GM21737 (cell line): ENCODE measurements at regions not wholly inside any gene's neighbourhood (a gene's known extent, or its start where the extent isn't known, plus 50 kb on each side); places are given as distances from the start of the nearest gene placed in this dataset.

Experiments
- ATAC-seq: cut with Tn5 transposase; IDR thresholded peaks from one replicate; pipeline ENCODE4 v1.9.1; 2021; ENCODE audit warnings: mild to moderate bottlenecking, moderate library complexity; ENCODE audit not compliant: unreplicated experiment

DNA sequence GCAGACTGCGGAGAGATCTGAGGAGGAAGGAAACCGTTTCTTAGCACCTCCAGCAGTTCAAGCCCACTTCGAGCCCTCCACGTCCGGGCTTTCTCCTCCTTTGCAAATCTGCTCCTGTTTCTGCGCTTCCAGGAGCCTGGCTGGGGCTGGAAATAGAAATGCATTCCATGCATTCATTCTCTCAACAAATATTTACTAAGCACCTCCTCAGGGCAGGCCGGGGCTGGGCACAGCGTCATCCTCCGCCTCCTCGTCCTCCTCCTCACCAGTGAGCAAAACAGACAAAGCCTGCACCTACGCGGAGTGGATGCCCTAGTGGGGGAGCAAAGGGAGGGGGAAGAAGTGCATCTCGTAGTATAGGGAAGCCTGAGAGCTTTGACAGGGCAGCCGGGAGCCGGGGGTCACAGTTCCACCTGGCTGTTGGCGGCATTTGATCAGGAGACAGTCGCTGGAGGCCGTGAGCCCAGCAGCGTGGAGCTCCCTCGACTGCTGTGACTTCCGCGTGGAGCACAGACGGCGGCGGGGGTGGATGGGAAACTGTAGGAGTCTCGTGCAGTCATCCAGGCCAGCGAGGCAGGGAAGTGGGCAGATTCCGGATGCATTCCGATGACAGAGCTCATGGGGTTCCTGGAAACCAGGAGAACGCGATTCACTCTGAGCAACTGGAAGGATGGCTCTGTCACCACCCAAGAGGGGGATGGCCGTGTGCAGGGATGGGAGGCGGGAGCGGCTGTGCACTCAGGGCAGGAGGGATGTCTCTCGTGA lies 93.5 kb downstream of the SIK1 start:
- ATAC-seq: no peak

DNA sequence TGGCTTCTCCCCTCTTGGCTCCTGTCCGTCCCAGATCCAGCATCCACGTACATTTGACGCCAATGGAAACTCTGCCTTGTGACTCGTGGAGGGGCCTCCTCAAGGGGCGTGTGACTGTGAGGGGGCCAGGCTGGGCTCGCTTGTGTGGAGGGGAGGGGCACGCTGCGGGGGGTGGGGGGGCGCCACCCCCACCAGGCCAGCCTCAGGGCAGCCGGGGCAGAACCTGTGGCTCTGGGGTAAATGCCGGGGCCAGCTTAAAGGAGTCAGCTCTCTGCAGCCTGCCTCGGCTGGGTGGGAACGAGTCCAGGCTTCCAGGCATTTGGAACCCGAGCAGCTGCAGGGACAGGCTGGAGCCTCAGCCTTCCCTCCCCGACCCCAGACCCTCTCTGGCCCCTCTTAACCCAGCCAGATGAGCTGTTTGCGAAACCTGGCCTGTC lies 94.1 kb downstream of the SIK1 start:
- ATAC-seq: no peak

DNA sequence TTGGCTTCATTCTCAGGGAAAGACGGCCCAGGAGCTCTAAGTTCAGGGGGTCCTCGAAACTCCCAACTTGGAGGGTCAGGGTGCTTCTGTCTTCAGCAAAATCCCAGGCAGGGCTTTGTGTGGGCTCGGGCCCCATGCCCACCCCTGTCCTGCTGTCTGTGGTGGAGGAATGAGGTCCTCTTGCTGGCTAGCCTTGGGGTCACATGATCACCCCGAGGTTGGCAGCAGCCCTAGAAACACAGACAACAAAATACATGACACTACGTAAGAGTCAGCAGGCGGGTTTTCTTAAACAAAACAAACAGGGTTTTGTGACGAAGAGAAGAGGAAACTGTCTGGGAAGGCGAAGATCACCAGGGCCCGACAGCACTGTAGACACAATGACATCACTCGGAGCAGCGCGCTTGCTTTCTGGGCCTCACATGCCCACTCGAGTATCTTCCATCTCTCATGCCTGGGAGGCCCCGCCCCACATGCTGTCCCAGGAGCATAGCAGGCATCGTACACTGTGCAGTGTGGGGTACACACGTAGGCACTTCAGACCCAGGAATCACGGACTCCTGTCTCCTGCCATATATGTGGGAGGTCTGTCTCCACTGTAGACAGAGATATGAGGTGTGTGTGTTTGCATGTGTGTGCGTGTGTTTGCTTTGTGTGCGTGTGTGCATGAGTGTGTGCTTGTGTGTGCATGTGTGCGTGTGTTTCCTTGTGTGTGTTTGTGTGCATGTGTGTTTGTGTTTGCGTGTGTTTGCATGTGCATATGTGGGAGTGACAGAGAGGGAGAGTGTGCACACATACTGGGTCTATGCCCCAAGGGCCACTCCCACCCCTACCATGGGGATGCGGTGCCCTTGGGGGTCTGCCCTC lies 94.7 kb downstream of the SIK1 start:
- ATAC-seq: no peak

DNA sequence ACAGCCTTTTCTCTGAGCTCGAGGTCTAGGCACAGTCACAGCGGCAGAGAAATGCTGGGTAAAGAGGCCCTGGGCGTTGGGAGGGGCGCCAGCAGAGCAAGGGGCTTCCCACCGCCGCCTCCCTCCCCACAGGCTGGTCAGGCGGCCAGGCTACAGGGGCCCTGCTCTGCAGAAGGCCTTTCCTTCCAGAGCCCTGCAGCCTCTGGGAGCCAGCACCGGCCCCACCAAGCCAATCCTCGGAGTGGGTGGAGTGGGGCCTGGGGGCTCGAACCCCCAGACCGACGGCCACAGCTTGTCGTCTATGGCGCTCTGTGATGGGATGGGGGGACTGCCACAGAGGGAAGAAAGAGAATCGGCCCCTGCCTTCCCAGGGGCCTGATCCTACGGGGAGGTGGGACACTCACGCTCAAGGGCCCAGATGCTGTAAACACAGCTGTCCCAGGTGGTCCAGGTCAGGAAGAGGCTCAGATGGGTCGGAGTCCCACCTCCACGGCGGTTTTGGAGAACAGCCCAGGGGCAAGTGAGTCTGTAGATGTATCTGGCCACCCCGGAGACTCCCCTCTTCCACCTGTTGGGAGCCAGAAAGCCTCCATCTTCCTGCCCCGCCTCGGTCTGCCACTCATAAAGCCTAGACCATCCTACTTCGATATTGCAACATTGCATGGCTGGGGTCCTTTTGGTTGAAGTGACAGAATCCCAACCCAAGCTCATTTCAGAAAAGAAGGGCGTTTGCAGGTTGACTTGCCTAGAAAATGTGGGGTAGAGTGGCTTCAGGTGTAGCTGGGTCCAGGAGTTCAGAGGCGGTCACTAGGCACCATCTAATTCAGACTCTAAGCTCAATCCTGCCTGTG lies 95.6 kb downstream of the SIK1 start:
- ATAC-seq: no peak

DNA sequence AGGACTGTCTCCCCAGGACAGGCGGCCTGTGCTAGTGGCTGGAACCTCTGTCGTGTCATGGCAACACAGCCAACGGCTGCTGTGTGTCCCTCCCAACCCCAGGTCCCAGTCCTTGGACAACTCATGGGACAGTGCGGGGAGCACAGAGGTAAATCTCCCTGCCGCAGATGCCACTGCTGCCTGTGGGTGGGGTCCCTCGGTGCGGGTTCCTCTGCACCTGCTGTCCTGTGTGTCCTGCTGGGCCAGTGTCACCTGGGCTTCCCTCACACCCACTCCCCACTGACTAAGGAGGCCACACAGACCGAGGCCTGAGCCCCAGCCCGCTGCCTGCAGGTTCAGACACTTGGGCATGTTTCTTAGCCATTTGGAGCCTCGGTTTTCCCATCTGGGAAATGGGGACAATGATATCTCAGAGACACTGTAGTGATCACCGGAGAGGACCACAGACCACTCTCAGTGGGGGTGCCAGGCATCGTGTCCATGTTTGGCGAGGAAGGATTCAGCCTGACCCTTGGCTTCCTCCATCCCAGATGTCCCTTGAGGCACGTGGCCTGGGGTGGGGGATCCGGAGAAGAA lies 96.5 kb downstream of the SIK1 start:
- no peak for ATAC-seq

DNA sequence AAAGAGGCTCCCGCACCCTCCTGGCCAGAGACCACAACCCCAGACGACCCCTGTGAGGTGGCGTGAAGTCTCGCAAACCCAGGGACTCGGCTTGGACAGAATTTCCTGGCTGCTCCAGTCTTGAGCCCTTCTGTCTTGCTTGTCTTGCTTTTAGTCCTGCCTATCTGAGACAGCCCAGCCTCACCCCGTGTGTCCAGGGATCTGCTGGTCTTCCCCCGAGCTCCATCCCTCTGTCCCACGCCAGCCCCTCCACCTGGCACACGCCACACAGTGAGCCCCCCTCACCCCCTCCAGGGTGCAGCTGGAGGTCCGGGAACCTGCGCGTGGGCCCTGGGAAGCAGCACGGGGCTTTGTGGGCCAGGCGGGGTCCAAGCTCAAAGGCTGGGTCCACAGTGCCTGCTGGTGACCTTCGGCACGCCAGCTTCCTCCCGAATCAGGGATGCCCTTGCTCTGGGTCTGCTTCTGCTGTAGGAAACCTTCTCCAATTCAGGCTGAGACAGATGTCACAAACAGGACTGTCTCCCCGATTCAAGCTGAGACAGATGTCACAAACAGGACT lies 97.1 kb downstream of the SIK1 start:
- no peak for ATAC-seq

DNA sequence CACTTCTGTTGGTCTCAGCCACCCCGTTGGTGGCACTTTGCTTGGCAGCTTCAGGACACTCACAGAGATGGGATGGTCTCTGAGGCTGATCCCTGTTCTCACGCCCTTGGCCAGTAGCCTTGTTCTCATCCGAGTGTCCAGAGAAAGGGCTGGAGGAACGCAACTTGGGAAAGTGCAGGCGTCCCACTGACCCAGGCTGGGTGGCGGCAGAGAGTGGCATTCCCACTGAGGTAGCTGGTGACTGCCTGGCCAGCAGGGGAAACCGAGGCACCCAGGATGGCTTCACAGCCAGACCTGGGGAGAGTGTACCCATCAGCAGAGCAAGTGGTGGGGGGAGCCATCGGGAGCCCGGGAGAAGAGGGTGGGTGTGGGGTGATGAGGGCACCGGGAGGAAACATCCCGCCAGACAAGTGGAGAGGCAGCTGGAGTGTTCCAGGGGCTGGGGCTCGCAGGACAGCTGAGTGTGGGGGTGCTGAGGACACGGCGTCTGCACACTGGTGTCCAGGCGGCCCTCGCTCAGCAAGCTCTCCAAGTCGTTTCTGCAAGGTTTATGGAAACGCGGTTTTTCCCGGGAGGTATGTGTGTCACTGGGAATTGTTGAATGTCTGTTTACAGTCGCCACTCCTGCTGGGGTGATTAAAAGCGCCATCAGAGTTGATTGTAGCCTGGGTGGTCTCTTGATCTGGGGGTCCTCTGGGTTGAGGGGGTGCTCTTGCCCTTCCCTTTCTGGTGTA lies 97.8 kb downstream of the SIK1 start:
- no peak for ATAC-seq

DNA sequence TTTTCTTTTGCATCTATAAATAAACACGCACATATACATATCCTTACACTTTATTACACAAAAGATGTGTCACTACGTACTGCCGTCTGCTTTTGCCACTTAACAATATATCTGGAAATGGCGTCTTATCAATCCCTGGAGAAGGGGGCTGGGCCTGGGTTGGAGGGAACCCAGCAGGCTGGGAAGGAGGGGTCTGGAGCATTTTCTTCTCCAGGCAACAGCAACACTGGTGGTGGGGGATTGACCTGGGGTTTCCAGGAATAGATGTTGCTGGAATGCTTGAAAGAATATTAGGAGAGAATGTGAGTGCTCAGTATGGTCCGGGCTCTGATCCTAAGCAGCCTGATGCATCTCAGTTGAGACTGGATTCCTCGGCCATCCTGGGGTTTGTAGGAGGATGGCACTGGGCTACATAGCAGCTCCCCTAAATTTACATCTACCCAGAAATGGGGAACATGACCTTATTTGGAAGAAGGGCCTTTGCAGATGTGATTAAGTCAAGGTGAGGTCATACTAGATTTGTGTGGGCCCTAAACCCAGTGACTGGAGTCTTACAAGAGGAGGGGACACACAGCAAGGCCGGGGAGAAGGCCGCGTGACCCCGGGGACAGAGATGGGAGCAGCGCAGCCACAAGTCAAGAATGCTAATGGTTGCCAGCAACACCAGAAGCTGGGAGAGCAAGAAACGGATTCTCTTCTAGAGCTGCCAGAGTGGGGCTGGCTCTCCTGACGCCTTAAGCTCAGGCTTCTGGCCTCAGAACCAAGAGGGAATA lies 98.6 kb downstream of the SIK1 start:
- ATAC-seq: no peak

DNA sequence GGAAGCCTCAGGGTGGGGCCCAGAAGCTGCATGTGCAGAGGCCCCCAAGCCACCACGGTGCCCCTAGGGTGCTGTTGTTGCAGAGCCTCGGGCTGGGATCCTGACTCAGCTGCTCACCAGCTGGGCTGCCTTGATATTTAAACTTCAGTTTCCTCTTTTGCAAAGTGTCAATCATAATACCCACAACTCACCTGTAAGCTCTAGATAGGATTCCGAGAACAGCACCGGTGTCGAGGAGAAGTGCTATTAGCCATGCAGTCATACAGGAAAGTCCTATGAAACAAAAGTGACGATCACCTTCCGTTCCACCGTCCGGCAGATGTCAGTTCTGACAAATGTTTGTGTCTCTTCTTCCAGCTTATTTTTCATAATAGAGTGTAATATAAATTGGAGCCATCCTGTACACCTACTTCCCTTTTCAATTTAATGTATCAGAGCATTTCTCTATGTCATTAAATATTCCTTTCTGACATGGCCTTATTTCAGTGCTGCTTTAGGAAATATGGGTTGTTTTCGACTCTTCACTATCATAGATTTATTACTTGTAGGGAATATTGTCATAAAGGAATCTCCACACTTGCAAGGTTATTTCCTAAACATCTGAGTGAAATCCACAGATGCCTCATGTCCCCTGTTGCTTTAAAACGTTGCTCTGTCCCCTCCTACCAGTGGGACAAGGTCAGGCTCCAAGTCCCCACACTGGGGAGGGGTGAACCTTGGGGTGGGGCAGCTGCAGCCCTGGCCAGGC lies 100.8 kb downstream of the SIK1 start:
- ATAC-seq: no peak

DNA sequence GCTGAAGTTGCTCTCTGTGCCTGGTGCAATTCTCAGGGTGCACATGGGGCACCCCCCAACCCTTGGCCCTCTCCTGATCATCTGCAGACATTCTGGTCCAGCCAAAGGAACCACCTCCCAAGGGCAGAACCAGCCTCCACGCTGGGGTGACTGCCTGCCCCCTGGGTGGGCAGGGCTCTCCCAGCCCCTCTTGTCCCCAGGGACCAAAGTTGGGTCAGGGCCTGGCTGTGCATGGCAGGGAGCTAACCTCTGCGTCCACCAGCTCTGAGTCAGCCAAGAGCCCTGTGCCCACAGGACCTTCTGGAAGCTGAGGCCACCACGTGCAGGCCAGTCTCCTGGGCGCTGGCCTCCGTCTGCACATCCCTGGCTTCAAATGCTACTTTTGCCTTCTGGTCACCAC lies 101.9 kb downstream of the SIK1 start:
- ATAC-seq: no peak

DNA sequence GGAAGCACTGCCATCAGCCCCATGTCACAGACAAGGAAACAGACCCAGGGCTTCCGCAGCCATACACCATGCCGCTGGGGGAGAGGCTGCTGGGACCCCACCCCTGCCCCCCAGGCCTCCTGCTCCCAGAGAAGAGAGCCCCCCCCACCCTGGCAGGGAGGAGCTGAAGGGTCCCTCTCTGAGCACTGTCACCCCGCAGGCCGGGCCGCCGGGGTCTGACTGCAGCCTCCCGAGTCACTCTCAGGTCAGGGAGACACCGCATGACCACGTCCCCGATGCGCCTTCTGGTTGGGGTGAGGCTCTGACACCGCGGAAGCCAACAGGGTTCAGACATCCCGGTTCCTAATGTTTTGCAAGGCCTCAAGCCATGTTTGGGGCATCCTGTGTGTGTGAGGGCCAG lies 102.3 kb downstream of the SIK1 start:
- ATAC-seq: no peak

DNA sequence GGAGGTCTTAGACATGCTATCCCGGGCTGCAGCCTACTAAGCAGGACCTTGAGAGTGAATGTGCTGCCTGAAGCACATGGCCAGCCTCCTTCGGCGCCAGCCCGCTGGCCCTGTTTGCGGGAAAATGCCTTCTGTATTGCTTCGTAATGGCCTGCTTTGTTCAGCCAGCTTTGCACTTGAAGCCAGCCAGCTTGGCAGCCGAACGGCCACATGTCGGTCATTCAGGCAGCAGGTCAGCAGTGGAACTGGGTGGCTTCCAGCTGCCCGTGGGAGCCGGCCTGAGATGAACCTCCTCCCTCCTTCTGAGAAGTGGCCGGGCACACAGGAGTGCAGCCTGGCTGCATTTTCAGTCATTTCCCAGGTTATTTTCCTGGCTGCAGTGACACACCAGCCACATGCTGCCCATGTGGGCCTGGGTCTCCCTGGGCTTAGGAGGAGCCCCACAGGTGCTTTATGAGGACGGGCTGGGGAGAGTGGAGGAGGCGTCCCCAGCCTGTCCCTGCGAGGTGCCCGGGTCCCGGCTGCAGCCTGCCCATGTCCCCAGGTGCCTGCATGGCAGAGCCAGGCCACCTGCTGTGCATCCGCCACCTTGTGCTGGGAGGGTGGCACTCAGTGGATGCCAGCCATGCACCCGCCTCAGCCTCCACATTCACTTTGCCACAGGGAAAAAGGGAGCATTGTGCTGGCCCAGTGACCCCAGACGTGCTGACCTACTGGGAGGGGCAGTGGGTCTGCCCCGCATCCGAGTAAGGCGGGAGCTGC lies 103.5 kb downstream of the SIK1 start:
- ATAC-seq: no peak

DNA sequence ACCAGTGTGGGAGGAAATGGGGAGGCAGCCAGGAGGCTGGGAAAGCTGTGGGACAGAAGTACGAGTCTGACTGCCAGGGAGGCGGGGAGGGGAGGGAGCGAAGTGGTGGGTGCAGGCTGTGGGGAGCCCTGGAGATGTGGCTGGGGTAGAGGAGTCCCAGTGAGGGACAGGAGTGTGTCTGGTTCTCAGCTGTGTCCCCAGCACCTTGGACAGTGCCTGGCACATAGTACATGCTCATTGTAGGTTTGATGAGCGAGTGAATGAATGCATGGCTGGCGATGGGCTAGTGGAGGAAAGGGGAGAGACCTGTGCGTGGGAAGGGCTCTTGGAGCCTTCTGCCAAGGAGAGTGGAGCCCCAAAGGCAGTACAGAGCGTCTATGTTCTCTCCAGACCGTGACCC lies 104.1 kb downstream of the SIK1 start:
- ATAC-seq: no peak

DNA sequence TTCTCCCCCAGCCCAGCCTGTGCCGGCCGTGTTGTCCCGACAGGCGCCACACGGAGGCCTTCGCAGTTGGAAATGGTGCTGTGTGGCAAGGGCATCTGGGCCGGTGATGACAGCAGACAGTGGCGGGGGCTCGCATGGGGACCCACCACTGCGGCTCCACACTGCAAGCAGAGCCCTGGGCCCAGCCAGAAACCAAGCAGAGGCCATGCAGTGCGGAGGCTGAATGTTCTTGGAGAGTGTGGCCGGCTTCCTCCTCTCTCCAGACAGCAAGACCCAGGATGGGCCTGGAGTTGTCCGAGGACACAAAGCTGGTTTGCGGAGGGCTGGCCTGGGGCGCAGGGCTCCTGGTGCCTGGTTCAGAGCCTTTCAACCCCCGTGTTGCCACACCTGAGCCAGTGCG lies 104.6 kb downstream of the SIK1 start:
- no peak for ATAC-seq

DNA sequence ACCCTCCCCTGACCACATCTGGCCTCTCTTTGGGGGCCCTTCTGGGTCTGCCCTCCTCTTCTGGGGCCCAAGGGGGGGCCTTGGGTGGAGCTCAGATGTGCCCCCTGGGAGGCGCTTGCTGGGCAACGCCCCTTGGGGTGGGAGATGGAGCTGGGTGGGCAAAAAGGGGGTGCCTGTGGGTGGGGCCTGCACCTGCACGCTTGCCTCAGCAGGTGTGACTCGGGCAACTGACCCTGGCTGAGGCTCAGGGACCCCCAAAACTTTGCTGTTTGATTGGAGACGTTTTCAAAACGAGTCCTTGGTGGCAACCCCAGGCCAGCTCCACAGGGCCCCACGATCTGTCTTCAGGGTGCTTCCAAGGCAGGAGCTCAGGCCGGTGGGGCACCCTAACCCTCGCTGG lies 105.3 kb downstream of the SIK1 start:
- no peak for ATAC-seq

DNA sequence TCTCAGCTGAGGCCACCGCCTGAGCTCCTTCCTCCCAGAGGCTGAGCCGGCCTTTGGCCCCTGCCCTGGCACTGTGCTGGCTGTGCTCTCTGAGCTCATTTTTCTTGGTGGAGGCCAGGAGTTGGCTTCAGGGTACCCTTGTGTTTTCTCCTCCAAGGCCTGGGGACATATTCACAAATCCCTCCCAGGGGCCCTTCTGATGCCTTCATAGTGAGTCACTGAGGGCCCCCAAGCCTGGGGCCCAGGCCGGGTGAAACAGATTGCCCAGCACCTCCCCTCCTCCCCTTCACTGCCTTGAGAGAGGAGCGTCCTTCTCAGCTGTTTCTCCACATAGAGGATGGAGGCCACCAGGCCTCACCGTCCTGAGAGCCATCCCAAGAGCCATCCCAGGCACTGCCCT lies 105.8 kb downstream of the SIK1 start:
- ATAC-seq: no peak

DNA sequence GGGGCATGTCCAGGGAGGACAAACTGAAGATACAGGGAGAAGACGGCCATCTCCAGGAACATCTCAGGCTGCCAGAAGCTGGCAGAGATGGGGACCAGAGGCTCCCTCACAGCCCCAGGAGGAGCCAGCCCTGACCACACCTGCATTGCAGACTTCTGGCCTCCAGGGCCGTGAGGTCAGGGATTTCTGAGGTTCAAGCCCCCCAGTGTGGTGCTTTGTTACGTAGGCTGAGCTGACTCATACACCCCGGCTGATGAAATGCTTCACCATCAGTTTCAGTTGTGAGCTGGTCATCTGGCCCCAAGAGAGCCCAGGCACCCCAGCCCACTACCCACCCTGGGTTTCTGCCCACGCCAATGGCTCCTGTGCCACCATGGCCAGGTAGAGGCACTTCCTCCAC lies 106.4 kb downstream of the SIK1 start:
- ATAC-seq: no peak
